ENCODE measurements at regions not wholly inside any gene's neighbourhood (a gene's known extent, or its start where the extent isn't known, plus 50 kb on each side); places are given as distances from the start of the nearest gene placed in this dataset.

DNA sequence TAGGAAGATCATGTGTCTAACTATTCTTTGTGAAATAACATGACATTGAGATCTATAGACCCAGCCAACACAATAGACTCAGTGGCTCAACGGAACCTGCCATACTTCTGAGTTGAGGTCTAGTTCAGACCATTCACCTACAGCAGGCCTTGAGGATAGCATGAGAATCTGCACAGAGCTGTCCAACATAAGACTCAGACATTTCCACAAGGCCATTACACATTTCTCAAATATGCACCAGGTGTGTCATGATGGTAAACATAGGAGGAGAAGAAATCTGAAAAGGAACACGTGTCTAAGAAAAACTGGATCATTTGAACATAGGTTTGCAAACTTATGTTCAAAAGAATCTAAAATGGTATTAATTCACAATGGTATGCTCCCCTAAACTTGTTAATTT is 421.4 kb downstream of the SLITRK6 start:
- TF ChIP-seq, protein P1, sequence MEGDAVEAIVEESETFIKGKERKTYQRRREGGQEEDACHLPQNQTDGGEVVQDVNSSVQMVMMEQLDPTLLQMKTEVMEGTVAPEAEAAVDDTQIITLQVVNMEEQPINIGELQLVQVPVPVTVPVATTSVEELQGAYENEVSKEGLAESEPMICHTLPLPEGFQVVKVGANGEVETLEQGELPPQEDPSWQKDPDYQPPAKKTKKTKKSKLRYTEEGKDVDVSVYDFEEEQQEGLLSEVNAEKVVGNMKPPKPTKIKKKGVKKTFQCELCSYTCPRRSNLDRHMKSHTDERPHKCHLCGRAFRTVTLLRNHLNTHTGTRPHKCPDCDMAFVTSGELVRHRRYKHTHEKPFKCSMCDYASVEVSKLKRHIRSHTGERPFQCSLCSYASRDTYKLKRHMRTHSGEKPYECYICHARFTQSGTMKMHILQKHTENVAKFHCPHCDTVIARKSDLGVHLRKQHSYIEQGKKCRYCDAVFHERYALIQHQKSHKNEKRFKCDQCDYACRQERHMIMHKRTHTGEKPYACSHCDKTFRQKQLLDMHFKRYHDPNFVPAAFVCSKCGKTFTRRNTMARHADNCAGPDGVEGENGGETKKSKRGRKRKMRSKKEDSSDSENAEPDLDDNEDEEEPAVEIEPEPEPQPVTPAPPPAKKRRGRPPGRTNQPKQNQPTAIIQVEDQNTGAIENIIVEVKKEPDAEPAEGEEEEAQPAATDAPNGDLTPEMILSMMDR (IDR thresholded peaks at IDR 0.05): no peak
- TF ChIP-seq POLR2A (IDR thresholded peaks at IDR 0.05): no peak

All from adrenal gland (tissue), 5 donors.